Endothelial cell (in vitro differentiated cells): ENCODE measurements at regions not wholly inside any gene's neighbourhood (a gene's known extent, or its start where the extent isn't known, plus 50 kb on each side); places are given as distances from the start of the nearest gene placed in this dataset.

Experiments used
- DNase-seq: peaks from one replicate; pipeline ENCODE4 v3.0.0; 2021; ENCODE audit warnings: low spot score
- H3K27ac Mint-ChIP-seq: one replicate; pipeline ENCODE4 v1.8.0; 2021; ENCODE audit warnings: mixed read lengths, inconsistent platforms; ENCODE audit not compliant: unreplicated experiment
- H3K27me3 Mint-ChIP-seq: one replicate; pipeline ENCODE4 v1.8.0; 2021; ENCODE audit warnings: mild to moderate bottlenecking, moderate library complexity, mixed read lengths, inconsistent platforms; ENCODE audit not compliant: unreplicated experiment
- H3K36me3 Mint-ChIP-seq: one replicate; pipeline ENCODE4 v1.8.0; 2021; ENCODE audit warnings: mild to moderate bottlenecking, low read depth, mixed read lengths, inconsistent platforms; ENCODE audit not compliant: unreplicated experiment
- H3K4me1 Mint-ChIP-seq: one replicate; pipeline ENCODE4 v1.8.0; 2021; ENCODE audit warnings: mild to moderate bottlenecking, mixed read lengths, inconsistent platforms; ENCODE audit not compliant: unreplicated experiment
- H3K4me3 Mint-ChIP-seq: one replicate; pipeline ENCODE4 v1.8.0; 2021; ENCODE audit warnings: mild to moderate bottlenecking, mixed read lengths, inconsistent platforms; ENCODE audit not compliant: unreplicated experiment
- H3K9me3 Mint-ChIP-seq: one replicate; pipeline ENCODE4 v1.8.0; 2021; ENCODE audit warnings: mixed read lengths, inconsistent platforms; ENCODE audit not compliant: unreplicated experiment
- TF ChIP-seq, protein P1 (sequence below): fragments of 200-600 bp; sonication (generic); IDR thresholded peaks from one replicate; pipeline ENCODE4 v1.5.0; 2021; ENCODE audit warnings: antibody characterized with exemption; ENCODE audit not compliant: unreplicated experiment

DNA sequence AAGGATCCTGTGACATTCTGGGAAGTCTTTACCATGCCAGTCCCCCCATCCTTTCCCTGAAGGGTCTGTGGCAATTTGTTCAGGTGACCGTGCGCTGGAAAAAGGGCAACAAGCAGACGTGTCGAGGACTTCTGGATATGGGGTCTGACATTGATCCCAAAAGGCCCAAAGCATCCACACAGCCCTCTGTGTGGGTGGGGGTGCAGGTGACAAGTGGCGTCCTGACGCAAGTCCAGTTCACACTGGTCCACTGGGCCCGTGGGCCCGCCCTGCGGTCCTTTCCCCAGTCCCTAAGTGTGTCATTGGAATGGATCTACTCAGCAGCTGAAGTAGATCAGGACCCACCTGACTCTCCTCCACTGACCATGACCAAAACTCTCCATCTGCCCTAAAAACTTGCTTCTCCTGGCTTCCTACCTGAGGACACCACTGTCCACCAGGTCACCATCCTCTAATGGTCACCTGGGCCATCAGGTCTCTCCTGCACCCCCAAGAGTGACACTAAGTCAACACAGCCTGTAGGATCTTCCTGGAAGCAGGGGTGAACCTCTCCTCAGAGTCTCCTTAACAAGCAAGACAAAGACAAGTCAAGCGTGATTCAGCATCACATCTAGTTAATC lies 85.6 kb upstream of the SLC66A3 start:
- no peak for DNase-seq
- TF ChIP-seq, protein P1, sequence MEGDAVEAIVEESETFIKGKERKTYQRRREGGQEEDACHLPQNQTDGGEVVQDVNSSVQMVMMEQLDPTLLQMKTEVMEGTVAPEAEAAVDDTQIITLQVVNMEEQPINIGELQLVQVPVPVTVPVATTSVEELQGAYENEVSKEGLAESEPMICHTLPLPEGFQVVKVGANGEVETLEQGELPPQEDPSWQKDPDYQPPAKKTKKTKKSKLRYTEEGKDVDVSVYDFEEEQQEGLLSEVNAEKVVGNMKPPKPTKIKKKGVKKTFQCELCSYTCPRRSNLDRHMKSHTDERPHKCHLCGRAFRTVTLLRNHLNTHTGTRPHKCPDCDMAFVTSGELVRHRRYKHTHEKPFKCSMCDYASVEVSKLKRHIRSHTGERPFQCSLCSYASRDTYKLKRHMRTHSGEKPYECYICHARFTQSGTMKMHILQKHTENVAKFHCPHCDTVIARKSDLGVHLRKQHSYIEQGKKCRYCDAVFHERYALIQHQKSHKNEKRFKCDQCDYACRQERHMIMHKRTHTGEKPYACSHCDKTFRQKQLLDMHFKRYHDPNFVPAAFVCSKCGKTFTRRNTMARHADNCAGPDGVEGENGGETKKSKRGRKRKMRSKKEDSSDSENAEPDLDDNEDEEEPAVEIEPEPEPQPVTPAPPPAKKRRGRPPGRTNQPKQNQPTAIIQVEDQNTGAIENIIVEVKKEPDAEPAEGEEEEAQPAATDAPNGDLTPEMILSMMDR: no peak
- peaks cover 16% of the 10 kb centered on the region for H3K4me1 Mint-ChIP-seq
- no peak overlapping the region for H3K4me3 Mint-ChIP-seq
- no peak overlapping the region for H3K27ac Mint-ChIP-seq
- H3K36me3 Mint-ChIP-seq: no peaks in the 10 kb centered on the region
- H3K9me3 Mint-ChIP-seq: no peaks in the 10 kb centered on the region
- H3K27me3 Mint-ChIP-seq: peaks cover 6% of the 10 kb centered on the region

DNA sequence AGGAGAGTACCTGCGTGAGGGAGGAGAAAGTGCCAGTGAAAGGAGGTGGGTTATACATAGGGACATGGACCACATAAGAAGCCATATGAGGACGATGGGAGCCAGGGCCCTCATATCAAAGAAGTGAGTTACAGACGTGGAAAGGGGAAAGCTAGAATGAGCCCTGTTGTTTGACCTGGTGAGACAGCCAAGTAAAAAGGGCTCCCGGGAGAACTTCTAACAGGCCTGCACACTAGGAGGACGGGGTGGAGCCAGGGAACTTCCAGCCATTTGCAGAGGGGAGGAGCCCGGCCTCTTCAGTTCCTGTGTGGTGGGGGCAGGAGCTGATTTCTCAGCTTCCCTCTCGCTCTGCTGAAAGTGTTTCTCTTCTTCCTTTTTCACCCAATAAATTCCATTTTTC lies 84.1 kb upstream of the SLC66A3 start:
- H3K27me3 Mint-ChIP-seq: peaks cover 7% of the 10 kb centered on the region
- no peak for DNase-seq
- H3K36me3 Mint-ChIP-seq: no peaks in the 10 kb centered on the region
- H3K27ac Mint-ChIP-seq: peak overlapping the region; percentile 43
- TF ChIP-seq, protein P1: no peak
- no peaks in the 10 kb centered on the region for H3K9me3 Mint-ChIP-seq
- H3K4me1 Mint-ChIP-seq: peaks cover 16% of the 10 kb centered on the region
- H3K4me3 Mint-ChIP-seq: no peak overlapping the region

DNA sequence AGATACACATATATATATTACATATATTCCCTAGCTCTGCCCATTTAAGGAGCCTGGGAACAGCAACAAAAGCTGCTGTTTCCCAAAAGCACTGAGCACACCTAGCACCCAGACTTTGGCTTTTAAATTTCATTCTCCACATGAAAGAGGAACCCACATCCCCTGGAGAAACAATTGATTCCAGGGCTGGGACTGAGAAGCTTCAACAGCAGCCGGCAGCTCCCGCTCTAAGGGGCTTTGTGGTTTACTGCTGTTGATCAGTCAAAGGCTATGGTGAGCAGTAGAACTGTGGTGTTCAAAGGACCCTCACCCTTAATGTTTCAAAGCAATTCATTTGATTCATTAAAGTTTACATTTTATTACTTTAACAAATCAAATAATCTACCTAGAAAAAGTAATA lies 83.3 kb upstream of the SLC66A3 start:
- DNase-seq: no peak
- no peaks in the 10 kb centered on the region for H3K9me3 Mint-ChIP-seq
- no peaks in the 10 kb centered on the region for H3K36me3 Mint-ChIP-seq
- H3K4me3 Mint-ChIP-seq: no peak overlapping the region
- H3K27me3 Mint-ChIP-seq: peaks cover 6% of the 10 kb centered on the region
- no peak overlapping the region for H3K27ac Mint-ChIP-seq
- TF ChIP-seq, protein P1: no peak
- H3K4me1 Mint-ChIP-seq: peaks cover 16% of the 10 kb centered on the region

DNA sequence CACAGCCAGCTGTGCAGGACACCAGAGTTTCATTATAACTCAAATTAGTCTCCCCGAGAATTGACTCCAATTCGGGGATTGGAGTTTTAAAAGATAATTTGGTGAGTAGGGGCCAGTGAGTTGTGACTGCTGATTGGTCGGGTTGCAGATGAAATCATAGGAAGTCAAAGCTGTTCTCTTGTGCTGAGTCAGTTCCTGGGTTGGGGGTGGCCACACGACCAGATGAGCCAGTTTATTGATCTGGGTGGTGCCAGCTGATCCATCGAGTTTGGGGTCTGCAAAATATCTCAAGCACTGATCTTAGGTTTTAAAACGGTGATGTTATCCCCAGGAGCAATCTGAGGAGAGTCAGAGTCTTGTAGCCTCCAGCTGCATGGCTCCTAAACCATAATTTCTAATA lies 82.7 kb upstream of the SLC66A3 start:
- Mint-ChIP-seq H3K9me3 (no peaks in the 10 kb centered on the region), H3K36me3 (no peaks in the 10 kb centered on the region), H3K27ac (no peak overlapping the region), H3K4me3 (no peak overlapping the region), H3K27me3 (peaks cover 6% of the 10 kb centered on the region), H3K4me1 (peaks cover 16% of the 10 kb centered on the region)
- TF ChIP-seq, protein P1: no peak
- DNase-seq: no peak

DNA sequence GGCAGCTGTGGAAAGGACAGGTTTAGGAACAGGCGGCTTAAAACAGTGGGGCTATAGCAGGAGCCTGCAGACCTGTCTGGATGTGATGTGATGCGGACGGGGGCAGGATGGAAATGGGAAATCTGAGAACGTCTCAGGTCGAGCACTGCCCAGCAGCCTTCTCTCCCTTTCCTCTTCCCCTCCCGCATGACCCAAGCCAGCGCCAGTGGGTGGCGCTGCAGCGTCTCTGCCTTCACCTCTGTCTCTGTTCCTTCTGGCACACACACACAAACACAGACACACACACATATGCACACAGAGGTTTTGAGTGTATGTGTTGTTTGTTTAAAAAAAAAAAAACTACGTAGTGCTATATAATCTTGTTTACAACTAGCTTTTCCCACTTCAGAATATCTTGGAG lies 82.0 kb upstream of the SLC66A3 start:
- TF ChIP-seq, protein P1: no peak
- no peaks in the 10 kb centered on the region for H3K9me3 Mint-ChIP-seq
- no peak overlapping the region for H3K4me3 Mint-ChIP-seq
- H3K27ac Mint-ChIP-seq: no peak overlapping the region
- no peaks in the 10 kb centered on the region for H3K36me3 Mint-ChIP-seq
- peaks cover 16% of the 10 kb centered on the region for H3K4me1 Mint-ChIP-seq
- DNase-seq: peak; percentile 74
- peaks cover 7% of the 10 kb centered on the region for H3K27me3 Mint-ChIP-seq
